ENCODE measurements at regions not wholly inside any gene's neighbourhood (a gene's known extent, or its start where the extent isn't known, plus 50 kb on each side); places are given as distances from the start of the nearest gene placed in this dataset.

- no peak overlapping the region for H2BK120ac ChIP-seq (replicated peaks; ENCODE audit: low read depth, low read length)
- H3K56ac ChIP-seq (replicated peaks; ENCODE audit: insufficient read length, low read depth, low read length), result no peak overlapping the region
- H2BK15ac ChIP-seq (ENCODE audit: low read length), result no peak overlapping the region
- H3K36me3 ChIP-seq (ENCODE audit: control insufficient read depth in 2 of 4, insufficient read depth in 4 of 4, low read length in 3 of 4), result no peaks in the 10 kb centered on the region
- no peak overlapping the region for H4K91ac ChIP-seq (replicated peaks; ENCODE audit: insufficient read length, low read length)
- H3K4me3 ChIP-seq (ENCODE audit: extremely low read depth in 1 of 4, insufficient read depth in 2 of 4, low read depth in 3 of 4, low read length in 4 of 4), result no peak overlapping the region
- no peak overlapping the region for H2BK20ac ChIP-seq (ENCODE audit: low read length)
- H3K4ac ChIP-seq (replicated peaks; ENCODE audit: insufficient read length, low read depth, low read length), result no peak overlapping the region
- H3K27me3 ChIP-seq (replicated peaks in 1 of 4; ENCODE audit: control insufficient read depth in 3 of 4, extremely low read depth in 1 of 4, insufficient read depth in 3 of 4, low read length in 3 of 4), result peaks cover 0 to 5% (median 0%) of the 10 kb centered on the region in 4 experiments; a peak in 2 of 7 replicates
- DNase-seq (ENCODE audit: low read depth in 1 of 2, low spot score in 2 of 2), result no peak
- no peak overlapping the region for H3K9ac ChIP-seq (replicated peaks in 1 of 4; ENCODE audit: extremely low read depth in 1 of 4, low read depth in 3 of 4, low read length in 3 of 4)
- ChIA-PET POLR2A (ENCODE audit: partially characterized antibody) (no interaction called here), CTCF (ENCODE audit: partially characterized antibody) (interaction anchor here (0.8 to 4.2 kb wide), 6 partner anchors 19 to 70 kb away, joined by 3 to 15 read pairs (median 3); no protein-coding TSS in a partner anchor)
- no peak overlapping the region for H3K18ac ChIP-seq (ENCODE audit: extremely low read depth, low read length)
- no peak overlapping the region; the same call in 1 of the 2 replicates for H2BK12ac ChIP-seq (ENCODE audit: low read depth, low read length)
- no peaks in the 10 kb centered on the region for H4K20me1 ChIP-seq (replicated peaks in 1 of 2; ENCODE audit: control insufficient read depth in 1 of 2, insufficient read depth in 2 of 2, low read length in 2 of 2)
- peak overlapping the region; percentile 71; the same call in 1 of the 2 replicates for H4K8ac ChIP-seq (ENCODE audit: extremely low read depth, insufficient read depth, low read length)
- H3K23ac ChIP-seq (ENCODE audit: insufficient read length), result no peak overlapping the region
- peaks cover 1 to 5% (median 2%) of the 10 kb centered on the region in 4 experiments; a peak in 4 of 7 replicates for H3K4me1 ChIP-seq (replicated peaks in 1 of 4; ENCODE audit: control insufficient read depth in 3 of 4, insufficient read depth in 4 of 4, low read length in 3 of 4)
- H3K23me2 ChIP-seq (ENCODE audit: low read depth, low read length), result peaks cover 4% of the 10 kb centered on the region; the same call in 1 of the 2 replicates
- no peak overlapping the region for H2BK5ac ChIP-seq (ENCODE audit: low read depth, low read length)
- H3K27ac ChIP-seq (ENCODE audit: low read depth, low read length), result no peak overlapping the region
- H3K4me2 ChIP-seq (ENCODE audit: insufficient read depth in 1 of 2, low read depth in 2 of 2, low read length in 2 of 2), result no peak overlapping the region
- TF ChIP-seq SP4 (IDR thresholded peaks at IDR 0.05; ENCODE audit: low read length) (no peak), HDAC2 (IDR thresholded peaks at IDR 0.05; ENCODE audit: borderline replicate concordance in 1 of 2, low read depth in 2 of 2, low read length in 2 of 2) (no peak), CEBPB (IDR thresholded peaks at IDR 0.05; ENCODE audit: low read depth, low read length) (no peak), FOSL1 (IDR thresholded peaks at IDR 0.05; ENCODE audit: insufficient read depth, low read depth, low read length) (no peak), TBP (IDR thresholded peaks at IDR 0.05; ENCODE audit: low read depth, low read length) (no peak), CHD1 (IDR thresholded peaks at IDR 0.05; ENCODE audit: low read depth, low read length) (no peak), BRCA1 (IDR thresholded peaks at IDR 0.05; ENCODE audit: low read depth, low read length) (no peak)
- no peaks in the 10 kb centered on the region for H3K9me3 ChIP-seq (ENCODE audit: insufficient read depth in 2 of 2, low read depth in 1 of 2, low read length in 1 of 2)
- H3K79me1 ChIP-seq (ENCODE audit: low read depth, low read length), result no peaks in the 10 kb centered on the region
- H3K14ac ChIP-seq (ENCODE audit: insufficient read length), result no peak overlapping the region
- no peak overlapping the region for H2AK5ac ChIP-seq (ENCODE audit: low read depth, low read length)
- no peaks in the 10 kb centered on the region for H3K79me2 ChIP-seq (ENCODE audit: control insufficient read depth in 1 of 2, insufficient read depth in 2 of 2, low read length in 2 of 2)
- FAIRE-seq, result no peak
- H4K5ac ChIP-seq (ENCODE audit: insufficient read length, low read depth, low read length), result no peak overlapping the region
- H2AFZ ChIP-seq (ENCODE audit: low read length), result no peak overlapping the region
- WGBS, 2 experiments (ENCODE audit: extremely low coverage in 1 of 2, insufficient coverage in 1 of 2, insufficient read length in 1 of 2, insufficient replicate concordance in 2 of 2, low coverage in 1 of 2, low lambda C conversion rate in 2 of 2, missing lambda C conversion rate in 1 of 2), result 96% methylated on average over 10 of the region's 12 CpGs; no CpG with 5 or more reads in 1 of the 2 experiments
Measured at GRCh38 chr15:77939851-77940250, 137.7 kb downstream of the TBC1D2B start.

All from H1 (cell line).